Liver (tissue), 8 donors: ENCODE measurements at regions not wholly inside any gene's neighbourhood (a gene's known extent, or its start where the extent isn't known, plus 50 kb on each side); places are given as distances from the start of the nearest gene placed in this dataset.

Experiments
- DNase-seq: peaks from one replicate; pipeline ENCODE4 v3.0.0-alpha.2; 2017; ENCODE audit warnings: low spot score
- H3K27ac ChIP-seq, 2 donors: one replicate each; pipeline ENCODE4 v1.7.0; 2013; ENCODE audit warnings: inconsistent platforms in 2 of 2, low read length in 2 of 2, control low read depth in 1 of 2, low read depth in 1 of 2, mild to moderate bottlenecking in 1 of 2
- H3K27me3 ChIP-seq, 4 donors: one replicate each; pipeline versions ENCODE4 v1.6.1 to v1.7.0; 2013; ENCODE audit warnings: low read length in 3 of 4, inconsistent platforms in 1 of 4, mild to moderate bottlenecking in 1 of 4, moderate library complexity in 1 of 4; ENCODE audit not compliant: control insufficient read depth in 4 of 4, insufficient read depth in 4 of 4
- H3K36me3 ChIP-seq, 4 donors: one replicate each; pipeline versions ENCODE4 v1.6.1 to v1.7.0; 2013; ENCODE audit warnings: low read length in 3 of 4, mild to moderate bottlenecking in 3 of 4, low read depth in 1 of 4, moderate library complexity in 1 of 4; ENCODE audit not compliant: control insufficient read depth in 4 of 4, insufficient read depth in 3 of 4
- H3K4me1 ChIP-seq, 4 donors: one replicate each; pipeline versions ENCODE4 v1.6.1 to v1.7.0; 2013; ENCODE audit warnings: low read length in 3 of 4, mild to moderate bottlenecking in 3 of 4, moderate library complexity in 1 of 4; ENCODE audit not compliant: control insufficient read depth in 4 of 4, insufficient read depth in 4 of 4
- H3K4me3 ChIP-seq, 3 donors: one replicate each; pipeline versions ENCODE4 v1.6.1 to v1.7.0; 2013; ENCODE audit warnings: low read length in 3 of 3, control low read depth in 1 of 3, low read depth in 1 of 3, mild to moderate bottlenecking in 1 of 3
- H3K9ac ChIP-seq, 2 donors: one replicate each; pipeline ENCODE4 v1.7.0; 2013; ENCODE audit warnings: low read length in 2 of 2, mild to moderate bottlenecking in 2 of 2, moderate library complexity in 2 of 2, control low read depth in 1 of 2, low read depth in 1 of 2
- H3K9me3 ChIP-seq, 4 donors: one replicate each; pipeline versions ENCODE4 v1.6.1 to v1.7.0; 2013; ENCODE audit warnings: low read length in 3 of 4; ENCODE audit not compliant: control insufficient read depth in 4 of 4
- EGR1 ChIP-seq, 2 donors: IDR thresholded peaks; 2 replicates each; pipeline ENCODE4 v1.6.1; 2016 to 2018; ENCODE audit warnings: antibody characterized with exemption in 2 of 2, low read depth in 2 of 2
- FOXA1 ChIP-seq: IDR thresholded peaks from 2 replicates; pipeline ENCODE4 v1.6.1; 2016; ENCODE audit warnings: antibody characterized with exemption
- GABPA ChIP-seq, 2 donors: IDR thresholded peaks in 1 of 2; conservative IDR thresholded peaks in 1 of 2; 2 replicates each; pipeline ENCODE4 v1.6.1; 2016; ENCODE audit warnings: antibody characterized with exemption in 2 of 2, mild to moderate bottlenecking in 1 of 2, moderate library complexity in 1 of 2
- HNF4A ChIP-seq, 2 donors: conservative IDR thresholded peaks; 2 replicates each; pipeline ENCODE4 v1.6.1; 2016; ENCODE audit warnings: antibody characterized with exemption in 2 of 2, mild to moderate bottlenecking in 2 of 2
- HNF4G ChIP-seq: IDR thresholded peaks from 2 replicates; pipeline ENCODE4 v1.6.1; 2016; ENCODE audit warnings: antibody characterized with exemption
- JUND ChIP-seq, 2 donors: IDR thresholded peaks; 2 replicates each; pipeline ENCODE4 v1.6.1; 2016; ENCODE audit warnings: antibody characterized with exemption in 2 of 2
- NR2F2 ChIP-seq: IDR thresholded peaks from 2 replicates; pipeline ENCODE4 v1.6.1; 2016; ENCODE audit warnings: antibody characterized with exemption
- RAD21 ChIP-seq, 2 donors: IDR thresholded peaks; 2 replicates each; pipeline ENCODE4 v1.6.1; 2016; ENCODE audit warnings: antibody characterized with exemption in 2 of 2, mild to moderate bottlenecking in 2 of 2
- RXRA ChIP-seq, 2 donors: IDR thresholded peaks; 2 replicates each; pipeline ENCODE4 v1.6.1; 2017 to 2018; ENCODE audit warnings: antibody characterized with exemption in 2 of 2, mild to moderate bottlenecking in 1 of 2
- SP1 ChIP-seq: IDR thresholded peaks from 2 replicates; pipeline ENCODE4 v1.6.1; 2018; ENCODE audit warnings: antibody characterized with exemption, mild to moderate bottlenecking
- TAF1 ChIP-seq: conservative IDR thresholded peaks from 2 replicates; pipeline ENCODE4 v1.6.1; 2016; ENCODE audit warnings: antibody characterized with exemption, mild to moderate bottlenecking
- YY1 ChIP-seq: IDR thresholded peaks from 2 replicates; pipeline ENCODE4 v1.6.1; 2016; ENCODE audit warnings: antibody characterized with exemption, mild to moderate bottlenecking
- ZBTB33 ChIP-seq: IDR thresholded peaks from 2 replicates; pipeline ENCODE4 v1.6.1; 2016; ENCODE audit warnings: antibody characterized with exemption
- WGBS: extraction: QIAGEN DNeasy Blood & Tissue Kit; methylation state at CpG from one replicate; pipeline ENCODE4 v1.1.7; 2013; 5-methylcytosine and 5-hydroxymethylcytosine counted together
- TF ChIP-seq, protein P1 (sequence below): IDR thresholded peaks from 2 replicates; pipeline ENCODE4 v1.6.1; 2016; ENCODE audit warnings: antibody characterized with exemption, mild to moderate bottlenecking
- TF ChIP-seq, protein P2 (sequence below): IDR thresholded peaks from 2 replicates; pipeline ENCODE4 v1.6.1; 2016; ENCODE audit warnings: antibody characterized with exemption
- TF ChIP-seq, protein P3 (sequence below): IDR thresholded peaks from 2 replicates; pipeline ENCODE4 v1.6.1; 2016; ENCODE audit warnings: antibody characterized with exemption
- TF ChIP-seq, protein P4 (sequence below): fragments of 150-350 bp; IDR thresholded peaks from 2 replicates; pipeline ENCODE4 v1.5.1; 2017; ENCODE audit warnings: improper control_type of control experiment, low read depth, low read length; ENCODE audit not compliant: missing input control
- donor health status: healthy.
- donor health status: healthy.
- donor health status: healthy.
- donor health status: healthy.
- donor health status: healthy.

DNA sequence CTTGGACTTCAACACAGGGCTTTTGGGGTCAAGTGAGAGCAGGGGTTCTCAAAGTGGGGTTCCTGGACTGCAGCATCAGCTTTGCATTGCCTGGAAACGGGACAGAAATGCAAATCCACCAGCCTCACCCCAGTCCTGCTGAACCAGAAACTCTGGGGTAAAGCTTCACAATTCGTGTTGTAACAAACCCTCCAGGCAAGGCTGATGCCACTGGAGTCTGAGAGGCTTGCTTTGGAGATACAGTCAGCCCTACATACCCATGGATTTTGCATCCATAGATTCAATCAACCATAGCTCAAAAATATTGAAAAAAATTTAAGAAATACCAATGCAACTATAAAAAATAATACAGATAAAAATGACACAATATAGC lies 160.4 kb upstream of the ECI2 start:
- Histone ChIP-seq H3K4me3 (no peak overlapping the region), H3K9ac (no peak overlapping the region), H3K36me3 (no peaks in the 10 kb centered on the region), H3K9me3 (no peaks in the 10 kb centered on the region), H3K4me1 (no peaks in the 10 kb centered on the region), H3K27me3 (peaks cover 0 to 2% (median 0%) of the 10 kb centered on the region in 4 donors), H3K27ac (no peak overlapping the region)
- WGBS, result 53% methylated on average over 2 of the region's 2 CpGs
- TF ChIP-seq RAD21 (IDR thresholded peaks at IDR 0.05), result no peak
- no peak for TF ChIP-seq HNF4A (conservative IDR thresholded peaks at IDR 0.05)
- TF ChIP-seq RXRA (IDR thresholded peaks at IDR 0.05), result no peak
- no peak for TF ChIP-seq YY1
- no peak for TF ChIP-seq TAF1
- TF ChIP-seq, protein P1, sequence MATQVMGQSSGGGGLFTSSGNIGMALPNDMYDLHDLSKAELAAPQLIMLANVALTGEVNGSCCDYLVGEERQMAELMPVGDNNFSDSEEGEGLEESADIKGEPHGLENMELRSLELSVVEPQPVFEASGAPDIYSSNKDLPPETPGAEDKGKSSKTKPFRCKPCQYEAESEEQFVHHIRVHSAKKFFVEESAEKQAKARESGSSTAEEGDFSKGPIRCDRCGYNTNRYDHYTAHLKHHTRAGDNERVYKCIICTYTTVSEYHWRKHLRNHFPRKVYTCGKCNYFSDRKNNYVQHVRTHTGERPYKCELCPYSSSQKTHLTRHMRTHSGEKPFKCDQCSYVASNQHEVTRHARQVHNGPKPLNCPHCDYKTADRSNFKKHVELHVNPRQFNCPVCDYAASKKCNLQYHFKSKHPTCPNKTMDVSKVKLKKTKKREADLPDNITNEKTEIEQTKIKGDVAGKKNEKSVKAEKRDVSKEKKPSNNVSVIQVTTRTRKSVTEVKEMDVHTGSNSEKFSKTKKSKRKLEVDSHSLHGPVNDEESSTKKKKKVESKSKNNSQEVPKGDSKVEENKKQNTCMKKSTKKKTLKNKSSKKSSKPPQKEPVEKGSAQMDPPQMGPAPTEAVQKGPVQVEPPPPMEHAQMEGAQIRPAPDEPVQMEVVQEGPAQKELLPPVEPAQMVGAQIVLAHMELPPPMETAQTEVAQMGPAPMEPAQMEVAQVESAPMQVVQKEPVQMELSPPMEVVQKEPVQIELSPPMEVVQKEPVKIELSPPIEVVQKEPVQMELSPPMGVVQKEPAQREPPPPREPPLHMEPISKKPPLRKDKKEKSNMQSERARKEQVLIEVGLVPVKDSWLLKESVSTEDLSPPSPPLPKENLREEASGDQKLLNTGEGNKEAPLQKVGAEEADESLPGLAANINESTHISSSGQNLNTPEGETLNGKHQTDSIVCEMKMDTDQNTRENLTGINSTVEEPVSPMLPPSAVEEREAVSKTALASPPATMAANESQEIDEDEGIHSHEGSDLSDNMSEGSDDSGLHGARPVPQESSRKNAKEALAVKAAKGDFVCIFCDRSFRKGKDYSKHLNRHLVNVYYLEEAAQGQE, result no peak
- TF ChIP-seq SP1, result no peak
- TF ChIP-seq EGR1 (IDR thresholded peaks at IDR 0.05; ENCODE audit: low read depth in 2 of 2), result no peak
- TF ChIP-seq GABPA (IDR thresholded peaks at IDR 0.05 in 1 of 2, conservative IDR thresholded peaks at IDR 0.05 in 1 of 2), result no peak
- TF ChIP-seq NR2F2, result no peak
- no peak for TF ChIP-seq JUND (IDR thresholded peaks at IDR 0.05)
- no peak for TF ChIP-seq ZBTB33
- TF ChIP-seq, protein P2, sequence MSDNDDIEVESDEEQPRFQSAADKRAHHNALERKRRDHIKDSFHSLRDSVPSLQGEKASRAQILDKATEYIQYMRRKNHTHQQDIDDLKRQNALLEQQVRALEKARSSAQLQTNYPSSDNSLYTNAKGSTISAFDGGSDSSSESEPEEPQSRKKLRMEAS, result no peak
- TF ChIP-seq FOXA1, result no peak
- TF ChIP-seq HNF4G, result no peak
- TF ChIP-seq, protein P3, sequence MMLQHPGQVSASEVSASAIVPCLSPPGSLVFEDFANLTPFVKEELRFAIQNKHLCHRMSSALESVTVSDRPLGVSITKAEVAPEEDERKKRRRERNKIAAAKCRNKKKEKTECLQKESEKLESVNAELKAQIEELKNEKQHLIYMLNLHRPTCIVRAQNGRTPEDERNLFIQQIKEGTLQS, result no peak
- TF ChIP-seq, protein P4, sequence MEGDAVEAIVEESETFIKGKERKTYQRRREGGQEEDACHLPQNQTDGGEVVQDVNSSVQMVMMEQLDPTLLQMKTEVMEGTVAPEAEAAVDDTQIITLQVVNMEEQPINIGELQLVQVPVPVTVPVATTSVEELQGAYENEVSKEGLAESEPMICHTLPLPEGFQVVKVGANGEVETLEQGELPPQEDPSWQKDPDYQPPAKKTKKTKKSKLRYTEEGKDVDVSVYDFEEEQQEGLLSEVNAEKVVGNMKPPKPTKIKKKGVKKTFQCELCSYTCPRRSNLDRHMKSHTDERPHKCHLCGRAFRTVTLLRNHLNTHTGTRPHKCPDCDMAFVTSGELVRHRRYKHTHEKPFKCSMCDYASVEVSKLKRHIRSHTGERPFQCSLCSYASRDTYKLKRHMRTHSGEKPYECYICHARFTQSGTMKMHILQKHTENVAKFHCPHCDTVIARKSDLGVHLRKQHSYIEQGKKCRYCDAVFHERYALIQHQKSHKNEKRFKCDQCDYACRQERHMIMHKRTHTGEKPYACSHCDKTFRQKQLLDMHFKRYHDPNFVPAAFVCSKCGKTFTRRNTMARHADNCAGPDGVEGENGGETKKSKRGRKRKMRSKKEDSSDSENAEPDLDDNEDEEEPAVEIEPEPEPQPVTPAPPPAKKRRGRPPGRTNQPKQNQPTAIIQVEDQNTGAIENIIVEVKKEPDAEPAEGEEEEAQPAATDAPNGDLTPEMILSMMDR, result no peak
- DNase-seq, result no peak
